Stomach (tissue), 4 donors: ENCODE measurements at regions not wholly inside any gene's neighbourhood (a gene's known extent, or its start where the extent isn't known, plus 50 kb on each side); places are given as distances from the start of the nearest gene placed in this dataset.

Experiments
- CTCF ChIP-seq, 7 experiments: fragments of 450-650 bp in 4 of 7; fragments of 200-600 bp in 3 of 7; sonication (generic) in 3 of 7; IDR thresholded peaks; one replicate each; pipeline ENCODE4 v1.5.1; 2016 to 2019; ENCODE audit warnings: antibody characterized with exemption in 7 of 7, control low read depth in 2 of 7, mild to moderate bottlenecking in 1 of 7
- POLR2A ChIP-seq, 4 donors: fragments of 450-650 bp; IDR thresholded peaks; one replicate each; pipeline ENCODE4 v1.6.1; 2016; ENCODE audit warnings: antibody characterized with exemption in 4 of 4, control low read depth in 2 of 4, mild to moderate bottlenecking in 1 of 4, moderate library complexity in 1 of 4

- TF ChIP-seq CTCF (IDR thresholded peaks at IDR 0.05) (no peak), POLR2A (IDR thresholded peaks at IDR 0.05) (no peak)
Measured at GRCh38 chr5:62137628-62138027, 168.4 kb upstream of the KIF2A start.
